HepG2 (cell line): ENCODE measurements at regions not wholly inside any gene's neighbourhood (a gene's known extent, or its start where the extent isn't known, plus 50 kb on each side); places are given as distances from the start of the nearest gene placed in this dataset.

Source experiments
- CREBL2 ChIP-seq: sonication (generic); formaldehyde crosslinking; IDR thresholded peaks from 2 replicates; pipeline ENCODE4 v1.8.1; 2023; ENCODE audit warnings: missing genetic modification reagents, mild to moderate bottlenecking, borderline replicate concordance
- EP300 ChIP-seq, 3 experiments: sonication (generic) in 1 of 3; formaldehyde crosslinking in 1 of 3; IDR thresholded peaks; 2 replicates each; pipeline versions ENCODE4 v1.5.1 to v1.6.1; 2011 to 2020; ENCODE audit warnings: low read depth in 2 of 3, low read length in 2 of 3, borderline replicate concordance in 1 of 3, improper control_type of control experiment in 1 of 3, mild to moderate bottlenecking in 1 of 3, missing genetic modification reagents in 1 of 3, moderate library complexity in 1 of 3
- FIP1L1 ChIP-seq: fragments of 200-400 bp; formaldehyde crosslinking; IDR thresholded peaks from 2 replicates; pipeline ENCODE4 v1.6.1; 2018; ENCODE audit warnings: low read depth, mild to moderate bottlenecking, low read length, moderate library complexity, borderline replicate concordance; ENCODE audit not compliant: insufficient read depth
- NR2C2 ChIP-seq: sonication (generic); formaldehyde crosslinking; IDR thresholded peaks from 2 replicates; pipeline ENCODE4 v1.4.0; 2020; ENCODE audit warnings: missing genetic modification reagents, mild to moderate bottlenecking, moderate library complexity, borderline replicate concordance
- PAF1 ChIP-seq: IDR thresholded peaks from 2 replicates; pipeline ENCODE4 v1.6.1; 2016; ENCODE audit warnings: missing genetic modification reagents, missing compliant biosample characterization
- SOX5 ChIP-seq: IDR thresholded peaks from 2 replicates; pipeline ENCODE4 v1.6.1; 2016; ENCODE audit warnings: borderline replicate concordance
- ZNF232 ChIP-seq: sonication (generic); formaldehyde crosslinking; IDR thresholded peaks from 2 replicates; pipeline ENCODE4 v1.4.0; 2020; ENCODE audit warnings: missing genetic modification reagents, borderline replicate concordance
- ZNF512 ChIP-seq: sonication (generic); formaldehyde crosslinking; IDR thresholded peaks from 2 replicates; pipeline ENCODE4 v1.4.0; 2020; ENCODE audit warnings: mild to moderate bottlenecking, missing genetic modification reagents
- ZNF709 ChIP-seq: sonication (generic); formaldehyde crosslinking; IDR thresholded peaks from 2 replicates; pipeline ENCODE4 v1.5.0; 2020; ENCODE audit warnings: mild to moderate bottlenecking, missing genetic modification reagents
- ZNF792 ChIP-seq: IDR thresholded peaks from 2 replicates; pipeline ENCODE4 v1.6.1; 2016
- TF ChIP-seq, protein P1 (sequence below), 2 experiments: fragments of 450-650 bp in 1 of 2; sonication (generic) in 1 of 2; formaldehyde crosslinking; IDR thresholded peaks; 2 replicates each; pipeline versions ENCODE4 v1.5.0 to v1.8.0; 2020 to 2022; ENCODE audit warnings: mild to moderate bottlenecking in 1 of 2, missing genetic modification reagents in 1 of 2
- TF ChIP-seq, protein P2 (sequence below): sonication (generic); formaldehyde crosslinking; IDR thresholded peaks from 2 replicates; pipeline ENCODE4 v1.5.0; 2020; ENCODE audit warnings: mild to moderate bottlenecking, missing genetic modification reagents, moderate library complexity

GRCh38 chr2:107731435-107731834, 95.3 kb upstream of the RGPD4 start:
- no peak for TF ChIP-seq ZNF792 (CRISPR knock-in tag)
- TF ChIP-seq, protein P1, sequence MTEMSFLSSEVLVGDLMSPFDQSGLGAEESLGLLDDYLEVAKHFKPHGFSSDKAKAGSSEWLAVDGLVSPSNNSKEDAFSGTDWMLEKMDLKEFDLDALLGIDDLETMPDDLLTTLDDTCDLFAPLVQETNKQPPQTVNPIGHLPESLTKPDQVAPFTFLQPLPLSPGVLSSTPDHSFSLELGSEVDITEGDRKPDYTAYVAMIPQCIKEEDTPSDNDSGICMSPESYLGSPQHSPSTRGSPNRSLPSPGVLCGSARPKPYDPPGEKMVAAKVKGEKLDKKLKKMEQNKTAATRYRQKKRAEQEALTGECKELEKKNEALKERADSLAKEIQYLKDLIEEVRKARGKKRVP (CRISPR knock-in tag; IDR thresholded peaks at IDR 0.05) = no peak
- no peak for TF ChIP-seq SOX5
- TF ChIP-seq NR2C2 (CRISPR knock-in tag) = no peak
- TF ChIP-seq ZNF512 (CRISPR knock-in tag) = no peak
- TF ChIP-seq, protein P2, sequence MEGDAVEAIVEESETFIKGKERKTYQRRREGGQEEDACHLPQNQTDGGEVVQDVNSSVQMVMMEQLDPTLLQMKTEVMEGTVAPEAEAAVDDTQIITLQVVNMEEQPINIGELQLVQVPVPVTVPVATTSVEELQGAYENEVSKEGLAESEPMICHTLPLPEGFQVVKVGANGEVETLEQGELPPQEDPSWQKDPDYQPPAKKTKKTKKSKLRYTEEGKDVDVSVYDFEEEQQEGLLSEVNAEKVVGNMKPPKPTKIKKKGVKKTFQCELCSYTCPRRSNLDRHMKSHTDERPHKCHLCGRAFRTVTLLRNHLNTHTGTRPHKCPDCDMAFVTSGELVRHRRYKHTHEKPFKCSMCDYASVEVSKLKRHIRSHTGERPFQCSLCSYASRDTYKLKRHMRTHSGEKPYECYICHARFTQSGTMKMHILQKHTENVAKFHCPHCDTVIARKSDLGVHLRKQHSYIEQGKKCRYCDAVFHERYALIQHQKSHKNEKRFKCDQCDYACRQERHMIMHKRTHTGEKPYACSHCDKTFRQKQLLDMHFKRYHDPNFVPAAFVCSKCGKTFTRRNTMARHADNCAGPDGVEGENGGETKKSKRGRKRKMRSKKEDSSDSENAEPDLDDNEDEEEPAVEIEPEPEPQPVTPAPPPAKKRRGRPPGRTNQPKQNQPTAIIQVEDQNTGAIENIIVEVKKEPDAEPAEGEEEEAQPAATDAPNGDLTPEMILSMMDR (CRISPR knock-in tag) = no peak
- no peak for TF ChIP-seq ZNF709 (CRISPR knock-in tag)
- no peak for TF ChIP-seq ZNF232
- TF ChIP-seq FIP1L1 = no peak
- TF ChIP-seq PAF1 (CRISPR knock-in tag) = no peak
- TF ChIP-seq EP300 (IDR thresholded peaks at IDR 0.05; ENCODE audit: low read depth in 2 of 2, low read length in 2 of 2) = no peak
- no peak for TF ChIP-seq EP300 (CRISPR knock-in tag; IDR thresholded peaks at IDR 0.05; ENCODE audit: borderline replicate concordance)
- TF ChIP-seq CREBL2 = no peak
